SU-DHL-6 (cell line): ENCODE measurements at regions not wholly inside any gene's neighbourhood (a gene's known extent, or its start where the extent isn't known, plus 50 kb on each side); places are given as distances from the start of the nearest gene placed in this dataset.
"Not testable (repeated sequence)": the region's sequence is repeated elsewhere in the genome, so short reads cannot be mapped to it uniquely, and the experiment has no call there.

Source experiments
- H2AFZ ChIP-seq: fragments of 200-600 bp; sonication (generic); 2 replicates; pipeline ENCODE4 v1.6.1; 2014; ENCODE audit warnings: low read depth, mild to moderate bottlenecking, moderate library complexity, mixed read lengths, antibody characterized with exemption, low read length; ENCODE audit not compliant: severe bottlenecking
- H3F3A ChIP-seq: fragments of 200-600 bp; shearing (Covaris generic); 2 replicates; pipeline ENCODE4 v1.6.0; 2016; ENCODE audit warnings: antibody characterized with exemption, mild to moderate bottlenecking; ENCODE audit not compliant: insufficient read depth
- H3K27ac ChIP-seq: fragments of 200-600 bp; sonication (generic); 2 replicates; pipeline ENCODE4 v1.5.1; 2016; ENCODE audit warnings: low read depth, mild to moderate bottlenecking, low read length, moderate library complexity, mixed read lengths
- H3K27me3 ChIP-seq: fragments of 200-600 bp; sonication (generic), shearing (Covaris generic); 2 replicates; pipeline ENCODE4 v1.6.0; 2014; ENCODE audit warnings: mild to moderate bottlenecking, low read length
- H3K36me3 ChIP-seq: fragments of 200-600 bp; sonication (generic); 2 replicates; pipeline ENCODE4 v1.6.1; 2014; ENCODE audit warnings: mild to moderate bottlenecking, low read length, mixed read lengths
- H3K4me2 ChIP-seq: fragments of 300-600, 200-600 bp; shearing (Covaris generic), sonication (generic); 2 replicates; pipeline ENCODE4 v1.6.0; 2014; ENCODE audit warnings: low read length, low read depth, mild to moderate bottlenecking; ENCODE audit not compliant: poor library complexity, severe bottlenecking
- H3K4me3 ChIP-seq: fragments of 200-600 bp; sonication (generic); 2 replicates; pipeline ENCODE4 v1.5.1; 2014; ENCODE audit warnings: antibody characterized with exemption, low read length, mild to moderate bottlenecking, mixed read lengths; ENCODE audit not compliant: insufficient read depth, poor library complexity, severe bottlenecking
- H3K79me2 ChIP-seq: fragments of 200-600 bp; sonication (generic); 2 replicates; pipeline ENCODE4 v1.6.1; 2014; ENCODE audit warnings: mild to moderate bottlenecking, low read length, moderate library complexity; ENCODE audit not compliant: insufficient read depth
- H3K9ac ChIP-seq: fragments of 200-600 bp; sonication (generic); 2 replicates; pipeline ENCODE4 v1.7.0; 2014; ENCODE audit warnings: mild to moderate bottlenecking, low read length
- H3K9me2 ChIP-seq: fragments of 200-600 bp; sonication (generic); replicated peaks from 2 replicates; pipeline ENCODE4 v1.6.1; 2014; ENCODE audit warnings: low read length; ENCODE audit not compliant: insufficient read depth
- H3K9me3 ChIP-seq: fragments of 200-600 bp; sonication (generic); 2 replicates; pipeline ENCODE4 v1.6.1; 2014; ENCODE audit warnings: low read length, mixed read lengths; ENCODE audit not compliant: insufficient read depth
- H4K20me1 ChIP-seq: fragments of 200-600 bp; sonication (generic); 2 replicates; pipeline ENCODE4 v1.6.1; 2014; ENCODE audit warnings: low read depth, mild to moderate bottlenecking, antibody characterized with exemption, low read length, moderate library complexity, mixed read lengths
- EZH2phosphoT487 ChIP-seq: fragments of 200-600 bp; sonication (generic), shearing (Covaris generic); conservative IDR thresholded peaks from 2 replicates; pipeline ENCODE4 v1.6.1; 2018; ENCODE audit warnings: mild to moderate bottlenecking, antibody characterized with exemption, low read length, moderate library complexity, mixed read lengths
- TF ChIP-seq, protein P1 (sequence below): fragments of 200-600 bp; sonication (generic); IDR thresholded peaks from one replicate; pipeline ENCODE4 v1.5.1; 2017; ENCODE audit warnings: antibody characterized with exemption, mild to moderate bottlenecking, low read length, moderate library complexity; ENCODE audit not compliant: insufficient read depth, poor library complexity, severe bottlenecking

GRCh38 chr2:103179798-103180197 is 418.0 kb downstream of the TMEM182 start:
- Histone ChIP-seq H3K4me2 (no peak overlapping the region), H4K20me1 (no peaks in the 10 kb centered on the region), H3K27ac (no peak overlapping the region), H3K4me3 (no peak overlapping the region), H2AFZ (no peak overlapping the region), H3K27me3 (no peaks in the 10 kb centered on the region), H3K9me2 (no peaks in the 10 kb centered on the region), H3F3A (no peaks in the 10 kb centered on the region), H3K9me3 (no peaks in the 10 kb centered on the region), H3K36me3 (no peaks in the 10 kb centered on the region), H3K9ac (no peak overlapping the region), H3K79me2 (no peaks in the 10 kb centered on the region)
- TF ChIP-seq EZH2phosphoT487 = no peak
- TF ChIP-seq, protein P1, sequence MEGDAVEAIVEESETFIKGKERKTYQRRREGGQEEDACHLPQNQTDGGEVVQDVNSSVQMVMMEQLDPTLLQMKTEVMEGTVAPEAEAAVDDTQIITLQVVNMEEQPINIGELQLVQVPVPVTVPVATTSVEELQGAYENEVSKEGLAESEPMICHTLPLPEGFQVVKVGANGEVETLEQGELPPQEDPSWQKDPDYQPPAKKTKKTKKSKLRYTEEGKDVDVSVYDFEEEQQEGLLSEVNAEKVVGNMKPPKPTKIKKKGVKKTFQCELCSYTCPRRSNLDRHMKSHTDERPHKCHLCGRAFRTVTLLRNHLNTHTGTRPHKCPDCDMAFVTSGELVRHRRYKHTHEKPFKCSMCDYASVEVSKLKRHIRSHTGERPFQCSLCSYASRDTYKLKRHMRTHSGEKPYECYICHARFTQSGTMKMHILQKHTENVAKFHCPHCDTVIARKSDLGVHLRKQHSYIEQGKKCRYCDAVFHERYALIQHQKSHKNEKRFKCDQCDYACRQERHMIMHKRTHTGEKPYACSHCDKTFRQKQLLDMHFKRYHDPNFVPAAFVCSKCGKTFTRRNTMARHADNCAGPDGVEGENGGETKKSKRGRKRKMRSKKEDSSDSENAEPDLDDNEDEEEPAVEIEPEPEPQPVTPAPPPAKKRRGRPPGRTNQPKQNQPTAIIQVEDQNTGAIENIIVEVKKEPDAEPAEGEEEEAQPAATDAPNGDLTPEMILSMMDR = no peak

DNA sequence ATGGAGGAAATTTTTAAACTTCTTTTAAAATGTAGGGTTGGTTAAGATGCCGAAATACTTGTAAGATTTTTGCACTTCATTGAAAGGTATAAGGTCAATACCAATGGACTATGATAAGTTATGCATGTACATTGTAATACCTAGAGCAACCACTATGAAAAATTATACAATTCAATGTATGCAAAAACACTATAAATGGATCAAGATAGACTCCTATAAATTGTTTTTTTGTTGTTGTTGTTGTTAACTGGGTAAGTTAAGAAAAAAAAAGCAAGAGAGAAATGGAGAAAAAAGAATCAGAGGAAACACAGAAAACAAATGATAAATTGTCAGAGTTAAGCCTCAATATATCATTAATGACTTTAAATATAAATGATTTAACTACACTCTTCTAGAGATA is 421.2 kb downstream of the TMEM182 start:
- H3K9me2 ChIP-seq = no peaks in the 10 kb centered on the region
- TF ChIP-seq, protein P1 = no peak
- no peak for TF ChIP-seq EZH2phosphoT487
- no peak overlapping the region for H3K9ac ChIP-seq
- no peak overlapping the region for H3K4me3 ChIP-seq
- H3K27ac ChIP-seq = no peak overlapping the region
- no peaks in the 10 kb centered on the region for H3K79me2 ChIP-seq
- H3K27me3 ChIP-seq = no peaks in the 10 kb centered on the region
- H2AFZ ChIP-seq = no peak overlapping the region
- no peaks in the 10 kb centered on the region for H3F3A ChIP-seq
- H3K4me2 ChIP-seq = no peak overlapping the region
- no peaks in the 10 kb centered on the region for H3K36me3 ChIP-seq
- H3K9me3 ChIP-seq = no peaks in the 10 kb centered on the region
- no peaks in the 10 kb centered on the region for H4K20me1 ChIP-seq

- no peaks in the 10 kb centered on the region for H3K27me3 ChIP-seq
- no peaks in the 10 kb centered on the region for H4K20me1 ChIP-seq
- no peaks in the 10 kb centered on the region for H3F3A ChIP-seq
- H3K9ac ChIP-seq = no peak overlapping the region
- H3K36me3 ChIP-seq = no peaks in the 10 kb centered on the region
- no peaks in the 10 kb centered on the region for H3K9me3 ChIP-seq
- H3K9me2 ChIP-seq = no peaks in the 10 kb centered on the region
- H3K79me2 ChIP-seq = no peaks in the 10 kb centered on the region
- TF ChIP-seq EZH2phosphoT487 = no peak
- TF ChIP-seq, protein P1 = no peak
- no peak overlapping the region for H3K4me3 ChIP-seq
- no peak overlapping the region for H3K4me2 ChIP-seq
- no peak overlapping the region for H3K27ac ChIP-seq
- H2AFZ ChIP-seq = no peak overlapping the region
These were observed 435.0 kb downstream of the TMEM182 start for GRCh38 chr2:103196802-103197201.

GRCh38 chr2:103200774-103201173 is 438.9 kb downstream of the TMEM182 start:
- not testable (repeated sequence) for H2AFZ ChIP-seq, H3K27me3 ChIP-seq, H3K79me2 ChIP-seq, H3K9me3 ChIP-seq, H3K36me3 ChIP-seq, H3K9ac ChIP-seq, H3K4me2 ChIP-seq, H3K27ac ChIP-seq, H3F3A ChIP-seq, H3K4me3 ChIP-seq, H4K20me1 ChIP-seq, H3K9me2 ChIP-seq
